ENCODE measurements at regions not wholly inside any gene's neighbourhood (a gene's known extent, or its start where the extent isn't known, plus 50 kb on each side); places are given as distances from the start of the nearest gene placed in this dataset.

- 65% methylated on average over 2 of the region's 2 CpGs for WGBS
- H3K4me3 ChIP-seq (ENCODE audit: low read length): no peak overlapping the region
- no peak overlapping the region for H3K9ac ChIP-seq (ENCODE audit: low read depth, low read length)
- H3K9me3 ChIP-seq (ENCODE audit: insufficient read depth, low read depth, low read length): no peaks in the 10 kb centered on the region
- H3K27ac ChIP-seq (ENCODE audit: low read depth, low read length): no peak overlapping the region
- no peaks in the 10 kb centered on the region for H3K27me3 ChIP-seq (ENCODE audit: insufficient read depth, low read length)
- H3K4me1 ChIP-seq (ENCODE audit: insufficient read depth, low read length): 0 out of 2 replicates have a peak, but pooled peaks cover 3% of the 10 kb centered on the region
- H3K36me3 ChIP-seq (ENCODE audit: insufficient read depth, low read length): no peaks in the 10 kb centered on the region
Observed at GRCh38 chr2:19300961-19301360, 57.5 kb downstream of the OSR1 start.

- H3K9me3 ChIP-seq (ENCODE audit: insufficient read depth, low read depth, low read length): no peaks in the 10 kb centered on the region
- H3K27me3 ChIP-seq (ENCODE audit: insufficient read depth, low read length): no peaks in the 10 kb centered on the region
- H3K36me3 ChIP-seq (ENCODE audit: insufficient read depth, low read length): no peaks in the 10 kb centered on the region
- no peak overlapping the region for H3K9ac ChIP-seq (ENCODE audit: low read depth, low read length)
- no peaks in the 10 kb centered on the region for H3K4me1 ChIP-seq (ENCODE audit: insufficient read depth, low read length)
- no peak overlapping the region for H3K4me3 ChIP-seq (ENCODE audit: low read length)
- no peak overlapping the region for H3K27ac ChIP-seq (ENCODE audit: low read depth, low read length)
Observed at GRCh38 chr2:19299522-19299921, 58.9 kb downstream of the OSR1 start.

DNA sequence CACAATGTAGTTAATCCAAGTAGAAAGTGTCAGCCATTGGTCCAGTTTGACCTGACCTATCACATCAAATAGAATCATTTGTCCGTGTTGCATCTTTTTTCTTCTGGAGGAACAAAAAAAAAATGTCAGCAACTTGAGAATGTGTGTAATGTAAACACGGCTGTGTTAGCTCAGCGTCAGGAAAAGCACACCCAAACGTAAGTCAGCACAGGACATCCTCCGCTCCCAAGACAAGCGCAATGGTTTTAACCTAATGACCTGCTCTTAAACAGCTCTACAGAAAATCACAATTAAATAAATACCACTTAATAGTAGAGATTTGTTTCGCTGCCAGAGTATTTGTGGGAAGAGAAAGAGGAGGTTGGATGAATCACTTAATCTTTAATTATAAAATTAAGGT is 59.4 kb downstream of the OSR1 start:
- 96% methylated on average over 6 of the region's 7 CpGs for WGBS
- Histone ChIP-seq H3K4me1 (ENCODE audit: insufficient read depth, low read length) (no peaks in the 10 kb centered on the region), H3K36me3 (ENCODE audit: insufficient read depth, low read length) (no peaks in the 10 kb centered on the region), H3K9me3 (ENCODE audit: insufficient read depth, low read depth, low read length) (no peaks in the 10 kb centered on the region), H3K27ac (ENCODE audit: low read depth, low read length) (no peak overlapping the region), H3K27me3 (ENCODE audit: insufficient read depth, low read length) (no peaks in the 10 kb centered on the region), H3K9ac (ENCODE audit: low read depth, low read length) (no peak overlapping the region), H3K4me3 (ENCODE audit: low read length) (no peak overlapping the region)

GRCh38 chr2:19297716-19298115 is 60.7 kb downstream of the OSR1 start:
- WGBS: 90% methylated on average over 7 of the region's 7 CpGs
- H3K9ac ChIP-seq (ENCODE audit: low read depth, low read length): no peak overlapping the region

DNA sequence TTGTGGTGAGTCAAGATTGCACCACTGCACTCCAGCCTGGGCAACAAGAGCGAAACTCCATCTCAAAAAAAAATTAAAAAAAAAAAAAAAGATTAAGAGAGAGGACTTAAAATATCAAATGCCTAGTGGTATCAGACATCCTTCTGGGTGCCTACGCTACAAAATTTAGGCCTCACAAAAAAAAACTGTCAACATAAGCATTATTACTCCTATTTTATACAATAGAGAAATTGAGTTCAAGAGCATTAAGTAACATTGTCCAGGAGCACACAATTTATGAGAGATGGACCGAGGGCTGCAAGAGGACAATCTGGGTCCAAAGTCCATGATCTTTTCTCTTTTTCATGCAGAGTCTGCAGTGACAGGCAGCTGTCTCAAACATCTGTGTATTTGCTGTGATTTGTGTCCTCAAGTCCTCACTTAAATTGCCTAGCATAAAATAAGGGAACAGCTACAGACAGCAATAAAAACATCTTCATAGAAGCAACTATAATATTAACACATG is 62.4 kb downstream of the OSR1 start:
- Histone ChIP-seq H3K36me3 (ENCODE audit: insufficient read depth, low read length) (no peaks in the 10 kb centered on the region), H3K27me3 (ENCODE audit: insufficient read depth, low read length) (no peaks in the 10 kb centered on the region), H3K9ac (ENCODE audit: low read depth, low read length) (no peak overlapping the region), H3K27ac (ENCODE audit: low read depth, low read length) (no peak overlapping the region), H3K4me3 (ENCODE audit: low read length) (no peak overlapping the region), H3K4me1 (ENCODE audit: insufficient read depth, low read length) (no peaks in the 10 kb centered on the region), H3K9me3 (ENCODE audit: insufficient read depth, low read depth, low read length) (no peaks in the 10 kb centered on the region)
- WGBS: 78% methylated on average over 2 of the region's 3 CpGs

More at GRCh38 chr2:19297716-19298115, 60.7 kb downstream of the OSR1 start:
- H3K36me3 ChIP-seq (ENCODE audit: insufficient read depth, low read length): no peaks in the 10 kb centered on the region
- no peaks in the 10 kb centered on the region for H3K27me3 ChIP-seq (ENCODE audit: insufficient read depth, low read length)
- no peaks in the 10 kb centered on the region for H3K9me3 ChIP-seq (ENCODE audit: insufficient read depth, low read depth, low read length)
- no peak overlapping the region for H3K27ac ChIP-seq (ENCODE audit: low read depth, low read length)
- H3K4me1 ChIP-seq (ENCODE audit: insufficient read depth, low read length): no peaks in the 10 kb centered on the region
- H3K4me3 ChIP-seq (ENCODE audit: low read length): no peak overlapping the region

- Histone ChIP-seq H3K27ac (ENCODE audit: low read depth, low read length) (no peak overlapping the region), H3K27me3 (ENCODE audit: insufficient read depth, low read length) (no peaks in the 10 kb centered on the region), H3K9ac (ENCODE audit: low read depth, low read length) (no peak overlapping the region), H3K9me3 (ENCODE audit: insufficient read depth, low read depth, low read length) (no peaks in the 10 kb centered on the region), H3K4me1 (ENCODE audit: insufficient read depth, low read length) (no peaks in the 10 kb centered on the region), H3K4me3 (ENCODE audit: low read length) (no peak overlapping the region), H3K36me3 (ENCODE audit: insufficient read depth, low read length) (no peaks in the 10 kb centered on the region)
- WGBS: 95% methylated on average over 4 of the region's 5 CpGs
Observed at GRCh38 chr2:19292007-19292406, 66.4 kb downstream of the OSR1 start.

DNA sequence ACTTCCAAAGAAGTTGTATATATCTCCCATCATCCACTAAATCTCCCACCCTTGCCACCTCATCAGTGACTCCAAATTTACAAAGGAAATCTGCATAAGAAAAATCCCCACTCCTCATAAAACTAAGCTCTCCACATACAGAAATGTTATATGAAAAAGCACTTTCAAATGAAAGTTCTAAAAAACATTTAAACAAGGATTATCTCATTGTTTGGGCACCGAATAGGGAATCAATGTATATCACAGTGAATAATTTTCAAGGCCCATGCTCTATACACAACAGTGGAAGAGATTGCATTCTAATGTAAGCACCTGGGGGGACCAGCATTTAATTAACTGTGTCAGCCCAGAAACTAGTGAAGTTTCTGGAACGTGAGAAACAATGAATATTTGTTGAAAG is 70.1 kb downstream of the OSR1 start:
- H3K9ac ChIP-seq (ENCODE audit: low read depth, low read length): no peak overlapping the region
- H3K27ac ChIP-seq (ENCODE audit: low read depth, low read length): no peak overlapping the region
- H3K36me3 ChIP-seq (ENCODE audit: insufficient read depth, low read length): no peaks in the 10 kb centered on the region
- 42% methylated on average over 2 of the region's 2 CpGs for WGBS
- H3K4me1 ChIP-seq (ENCODE audit: insufficient read depth, low read length): no peaks in the 10 kb centered on the region
- no peaks in the 10 kb centered on the region for H3K9me3 ChIP-seq (ENCODE audit: insufficient read depth, low read depth, low read length)
- H3K4me3 ChIP-seq (ENCODE audit: low read length): no peak overlapping the region
- no peaks in the 10 kb centered on the region for H3K27me3 ChIP-seq (ENCODE audit: insufficient read depth, low read length)

DNA sequence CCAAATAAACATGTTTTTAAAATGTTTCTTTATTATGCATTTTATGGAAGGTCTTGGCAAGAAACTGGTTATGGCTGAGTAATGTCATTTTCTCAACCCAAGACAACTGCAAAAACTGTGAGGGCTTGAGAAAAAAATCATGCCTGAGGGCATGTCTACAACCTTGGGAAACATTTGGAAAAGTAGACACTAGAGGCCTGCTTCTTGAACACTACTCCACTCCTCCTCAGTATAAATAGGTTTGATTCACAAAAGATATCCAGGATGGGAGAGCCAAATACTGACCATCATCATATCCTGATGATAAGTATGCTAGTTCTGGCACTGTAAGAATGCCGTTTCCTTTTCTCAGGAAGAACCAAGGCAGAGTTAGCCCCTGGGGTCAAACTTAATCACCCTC is 71.1 kb downstream of the OSR1 start:
- H3K27me3 ChIP-seq (ENCODE audit: insufficient read depth, low read length): no peaks in the 10 kb centered on the region
- H3K4me3 ChIP-seq (ENCODE audit: low read length): no peak overlapping the region
- H3K36me3 ChIP-seq (ENCODE audit: insufficient read depth, low read length): no peaks in the 10 kb centered on the region
- H3K4me1 ChIP-seq (ENCODE audit: insufficient read depth, low read length): no peaks in the 10 kb centered on the region
- H3K9me3 ChIP-seq (ENCODE audit: insufficient read depth, low read depth, low read length): no peaks in the 10 kb centered on the region
- H3K27ac ChIP-seq (ENCODE audit: low read depth, low read length): no peak overlapping the region
- H3K9ac ChIP-seq (ENCODE audit: low read depth, low read length): no peak overlapping the region
- 100% methylated on average over 1 of the region's 1 CpG for WGBS

- H3K27ac ChIP-seq (ENCODE audit: low read depth, low read length): no peak overlapping the region
- H3K9me3 ChIP-seq (ENCODE audit: insufficient read depth, low read depth, low read length): no peaks in the 10 kb centered on the region
- no peaks in the 10 kb centered on the region for H3K36me3 ChIP-seq (ENCODE audit: insufficient read depth, low read length)
- no peak overlapping the region for H3K4me3 ChIP-seq (ENCODE audit: low read length)
- no peaks in the 10 kb centered on the region for H3K4me1 ChIP-seq (ENCODE audit: insufficient read depth, low read length)
- no peaks in the 10 kb centered on the region for H3K27me3 ChIP-seq (ENCODE audit: insufficient read depth, low read length)
- no peak overlapping the region for H3K9ac ChIP-seq (ENCODE audit: low read depth, low read length)
- WGBS: 91% methylated on average over 4 of the region's 4 CpGs
Observed at GRCh38 chr2:19282305-19282704, 76.1 kb downstream of the OSR1 start.

DNA sequence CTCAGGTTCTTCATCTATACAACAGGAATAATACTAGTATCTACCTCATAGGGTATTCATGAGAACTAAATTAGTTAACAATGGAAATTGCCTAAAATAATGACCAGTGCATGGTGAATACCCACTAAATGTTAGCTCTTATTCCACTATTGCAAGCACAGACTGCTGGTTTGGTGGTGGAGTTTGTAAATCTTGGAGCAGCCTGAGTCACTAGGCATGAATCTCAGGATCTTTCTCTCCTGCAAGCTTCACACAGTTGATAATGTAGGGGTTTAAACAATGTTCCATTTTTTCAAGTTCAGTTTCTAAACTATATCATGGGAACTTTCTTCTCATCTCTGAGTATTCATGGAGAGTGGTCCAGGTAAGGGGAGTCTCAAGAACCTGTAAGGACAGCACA is 84.0 kb downstream of the OSR1 start:
- Histone ChIP-seq H3K27me3 (ENCODE audit: insufficient read depth, low read length) (no peaks in the 10 kb centered on the region), H3K4me3 (ENCODE audit: low read length) (no peak overlapping the region), H3K9me3 (ENCODE audit: insufficient read depth, low read depth, low read length) (no peaks in the 10 kb centered on the region), H3K27ac (ENCODE audit: low read depth, low read length) (no peak overlapping the region), H3K4me1 (ENCODE audit: insufficient read depth, low read length) (no peaks in the 10 kb centered on the region), H3K36me3 (ENCODE audit: insufficient read depth, low read length) (no peaks in the 10 kb centered on the region), H3K9ac (ENCODE audit: low read depth, low read length) (no peak overlapping the region)

GRCh38 chr2:19272941-19273470 is 85.4 kb downstream of the OSR1 start:
- no peaks in the 10 kb centered on the region for H3K27me3 ChIP-seq (ENCODE audit: insufficient read depth, low read length)
- 89% methylated on average over 1 of the region's 1 CpG for WGBS

GRCh38 chr2:19272039-19272438 is 86.4 kb downstream of the OSR1 start:
- 97% methylated on average over 3 of the region's 4 CpGs for WGBS
- Histone ChIP-seq H3K4me3 (ENCODE audit: low read length) (no peak overlapping the region), H3K9me3 (ENCODE audit: insufficient read depth, low read depth, low read length) (no peaks in the 10 kb centered on the region), H3K27ac (ENCODE audit: low read depth, low read length) (no peak overlapping the region), H3K36me3 (ENCODE audit: insufficient read depth, low read length) (no peaks in the 10 kb centered on the region), H3K4me1 (ENCODE audit: insufficient read depth, low read length) (no peaks in the 10 kb centered on the region), H3K27me3 (ENCODE audit: insufficient read depth, low read length) (no peaks in the 10 kb centered on the region), H3K9ac (ENCODE audit: low read depth, low read length) (no peak overlapping the region)

More at GRCh38 chr2:19272941-19273470, 85.4 kb downstream of the OSR1 start:
- Histone ChIP-seq H3K4me1 (ENCODE audit: insufficient read depth, low read length) (no peaks in the 10 kb centered on the region), H3K9me3 (ENCODE audit: insufficient read depth, low read depth, low read length) (no peaks in the 10 kb centered on the region), H3K27ac (ENCODE audit: low read depth, low read length) (no peak overlapping the region), H3K4me3 (ENCODE audit: low read length) (no peak overlapping the region), H3K36me3 (ENCODE audit: insufficient read depth, low read length) (no peaks in the 10 kb centered on the region), H3K9ac (ENCODE audit: low read depth, low read length) (no peak overlapping the region)

Measured in HUES64 (cell line).